Activated CD4-positive, alpha-beta memory T cell treated with anti-CD3 and anti-CD28 coated beads for 36 hours (primary cell): ENCODE measurements at regions not wholly inside any gene's neighbourhood (a gene's known extent, or its start where the extent isn't known, plus 50 kb on each side); places are given as distances from the start of the nearest gene placed in this dataset.

Experiments
- CTCF ChIA-PET: fragments of 350-600 bp; sonication (Branson Sonifier 250); formaldehyde crosslinking; loops from one replicate; lab custom pipeline; 2021; ENCODE audit warnings: antibody characterized with exemption, inconsistent platforms; lab: Charles Lee
- POLR2A ChIA-PET: fragments of 350-600 bp; sonication (Branson Sonifier 250); formaldehyde crosslinking; loops from one replicate; lab custom pipeline; 2021; ENCODE audit warnings: antibody characterized with exemption; lab: Charles Lee
- DNase-seq: peaks from one replicate; pipeline ENCODE4 v3.0.0-alpha.2; 2020
- H3K27ac Mint-ChIP-seq: one replicate; pipeline ENCODE4 v1.8.0; 2021; ENCODE audit warnings: mixed read lengths
- H3K27me3 Mint-ChIP-seq: one replicate; pipeline ENCODE4 v1.8.0; 2021; ENCODE audit warnings: mixed read lengths
- H3K36me3 Mint-ChIP-seq: one replicate; pipeline ENCODE4 v1.8.0; 2021; ENCODE audit warnings: mixed read lengths
- H3K4me1 Mint-ChIP-seq: one replicate; pipeline ENCODE4 v1.8.0; 2021; ENCODE audit warnings: low read depth, mixed read lengths
- H3K4me3 Mint-ChIP-seq: one replicate; pipeline ENCODE4 v1.8.0; 2021; ENCODE audit warnings: mild to moderate bottlenecking, mixed read lengths
- H3K9me3 Mint-ChIP-seq: one replicate; pipeline ENCODE4 v1.8.0; 2021; ENCODE audit warnings: mixed read lengths
- intact Hi-C: fragments of 100-400 bp; cut with micrococcal nuclease; formaldehyde crosslinking; loops from one replicate; pipeline ENCODE4 v1.15.1; 2023

DNA sequence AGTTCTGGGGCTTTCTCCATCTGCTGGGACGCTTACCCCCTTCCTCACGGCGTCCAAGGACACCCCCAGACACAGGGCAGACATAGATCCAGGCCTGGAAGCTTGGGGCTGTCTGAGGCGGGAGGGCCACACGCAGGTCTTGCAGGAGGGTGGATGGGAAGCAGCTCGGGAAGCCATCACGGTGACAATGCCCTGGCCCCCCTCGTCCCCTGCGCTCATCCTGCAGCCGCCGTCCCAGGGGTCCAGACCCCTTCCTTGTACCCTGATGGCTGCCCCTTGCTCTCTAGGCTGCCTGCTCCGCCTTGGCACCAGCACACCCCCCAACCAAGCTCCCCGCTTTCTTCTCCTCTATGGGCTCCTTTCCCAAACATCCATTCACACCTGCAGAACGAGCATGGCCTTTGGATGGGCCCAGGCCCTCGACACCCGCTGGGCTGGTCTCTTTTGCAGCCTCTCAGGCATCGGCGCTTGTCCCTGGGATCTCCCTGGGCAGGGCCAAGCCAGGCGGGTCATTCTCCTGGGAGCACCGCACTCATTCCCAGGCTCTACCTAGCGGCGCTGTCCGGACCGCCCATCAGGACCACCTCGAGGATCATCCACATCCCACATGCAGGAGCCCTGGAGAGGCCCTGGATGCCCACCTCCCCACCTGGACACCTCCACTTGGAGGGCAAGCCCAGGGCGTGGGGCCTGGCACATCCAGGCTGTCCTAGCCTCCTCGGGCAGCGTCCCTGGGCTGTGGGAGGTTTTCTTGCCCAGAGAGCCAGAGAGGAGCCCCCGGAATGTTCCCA is 274.9 kb downstream of the NDUFA10 start:
- Mint-ChIP-seq H3K4me3 (no peak overlapping the region), H3K36me3 (no peaks in the 10 kb centered on the region), H3K27ac (no peak overlapping the region), H3K4me1 (peaks cover 13% of the 10 kb centered on the region), H3K27me3 (no peaks in the 10 kb centered on the region), H3K9me3 (no peaks in the 10 kb centered on the region)
- ChIA-PET POLR2A (no interaction called here), CTCF (no interaction called here)
- DNase-seq = no peak
- intact Hi-C loops = no loop called here

DNA sequence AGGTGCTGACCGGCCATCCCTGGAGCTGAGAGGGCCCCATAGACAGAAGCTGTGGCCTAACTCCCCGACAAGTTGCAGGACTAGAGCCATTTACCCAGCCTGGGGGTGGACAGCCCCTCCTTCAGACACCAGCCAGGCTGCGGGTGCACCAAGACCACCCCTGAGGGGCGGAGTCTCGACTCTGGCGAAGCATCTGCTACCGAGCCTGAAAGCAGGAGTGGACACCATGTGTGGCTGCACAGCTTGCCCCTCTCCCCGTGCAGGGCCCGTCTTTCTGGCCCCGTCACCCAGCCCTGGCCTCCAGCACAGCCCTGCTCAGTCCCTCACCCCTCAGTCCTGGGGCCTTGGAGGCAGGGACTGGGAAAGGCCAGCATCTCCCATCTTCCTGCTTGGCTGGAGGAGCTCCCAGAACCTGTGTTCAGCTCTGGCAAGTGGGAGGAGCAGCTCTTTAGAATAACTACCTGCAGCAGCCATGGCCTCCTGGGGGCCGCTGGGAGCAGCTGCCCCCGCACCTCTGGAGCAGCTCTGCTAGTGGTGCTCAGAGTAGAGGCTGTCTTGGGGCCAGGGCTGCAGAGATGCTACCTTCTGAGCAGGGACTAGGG is 275.8 kb downstream of the NDUFA10 start:
- Mint-ChIP-seq H3K36me3 (no peaks in the 10 kb centered on the region), H3K27me3 (no peaks in the 10 kb centered on the region), H3K4me1 (peaks cover 13% of the 10 kb centered on the region), H3K9me3 (no peaks in the 10 kb centered on the region), H3K4me3 (no peak overlapping the region), H3K27ac (no peak overlapping the region)
- CTCF ChIA-PET = interaction anchor here (0.9 kb wide), 1 partner anchor 50 kb away, joined by 4 read pairs; no protein-coding TSS in a partner anchor
- intact Hi-C loops = no loop called here
- DNase-seq = no peak
- POLR2A ChIA-PET = no interaction called here

GRCh38 chr2:239748811-239749210 is 276.3 kb downstream of the NDUFA10 start:
- peaks cover 13% of the 10 kb centered on the region for H3K4me1 Mint-ChIP-seq
- CTCF ChIA-PET = interaction anchor here (0.9 kb wide), 1 partner anchor 50 kb away, joined by 4 read pairs; no protein-coding TSS in a partner anchor
- no peak for DNase-seq
- no peaks in the 10 kb centered on the region for H3K27me3 Mint-ChIP-seq
- H3K4me3 Mint-ChIP-seq = no peak overlapping the region
- POLR2A ChIA-PET = no interaction called here
- H3K36me3 Mint-ChIP-seq = no peaks in the 10 kb centered on the region
- no peaks in the 10 kb centered on the region for H3K9me3 Mint-ChIP-seq
- intact Hi-C loops = no loop called here
- H3K27ac Mint-ChIP-seq = no peak overlapping the region

DNA sequence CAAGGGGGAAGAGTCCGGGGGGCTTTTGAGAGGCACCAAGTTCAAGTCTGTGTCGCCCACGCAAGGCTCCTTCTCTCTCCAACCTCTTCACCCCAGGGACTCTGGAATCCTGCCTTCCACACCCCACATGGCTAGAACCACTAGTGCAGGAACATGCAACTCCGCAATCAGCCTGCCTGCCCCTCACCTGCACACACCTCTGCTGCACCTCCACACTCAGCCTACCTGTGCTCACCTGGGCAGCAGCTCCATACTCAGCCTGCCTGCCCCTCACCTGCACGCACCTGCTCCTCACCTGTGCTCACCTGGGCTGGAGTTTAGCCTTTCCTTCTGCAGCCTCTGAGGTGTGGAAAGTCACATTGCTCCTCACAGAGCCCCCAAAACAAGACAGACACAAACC is 277.4 kb downstream of the NDUFA10 start:
- ChIA-PET CTCF (no interaction called here), POLR2A (no interaction called here)
- H3K36me3 Mint-ChIP-seq = no peaks in the 10 kb centered on the region
- peaks cover 13% of the 10 kb centered on the region for H3K4me1 Mint-ChIP-seq
- no peak for DNase-seq
- H3K9me3 Mint-ChIP-seq = no peaks in the 10 kb centered on the region
- intact Hi-C loops = no loop called here
- H3K27ac Mint-ChIP-seq = no peak overlapping the region
- H3K4me3 Mint-ChIP-seq = no peak overlapping the region
- no peaks in the 10 kb centered on the region for H3K27me3 Mint-ChIP-seq

- intact Hi-C loops = no loop called here
- H3K4me3 Mint-ChIP-seq = no peak overlapping the region
- CTCF ChIA-PET = no interaction called here
- H3K27me3 Mint-ChIP-seq = no peaks in the 10 kb centered on the region
- peak overlapping the region; percentile 28 for H3K27ac Mint-ChIP-seq
- no peak for DNase-seq
- peaks cover 13% of the 10 kb centered on the region for H3K4me1 Mint-ChIP-seq
- H3K9me3 Mint-ChIP-seq = no peaks in the 10 kb centered on the region
- POLR2A ChIA-PET = no interaction called here
- H3K36me3 Mint-ChIP-seq = no peaks in the 10 kb centered on the region
Observed at GRCh38 chr2:239747274-239747673, 277.9 kb downstream of the NDUFA10 start.

GRCh38 chr2:239746559-239747246 is 278.4 kb downstream of the NDUFA10 start:
- Mint-ChIP-seq H3K27ac (peak overlapping the region; percentile 33), H3K36me3 (no peaks in the 10 kb centered on the region), H3K27me3 (no peaks in the 10 kb centered on the region), H3K9me3 (no peaks in the 10 kb centered on the region), H3K4me1 (peaks cover 7% of the 10 kb centered on the region), H3K4me3 (no peak overlapping the region)
- intact Hi-C loops = no loop called here
- DNase-seq = no peak
- POLR2A ChIA-PET = no interaction called here
- CTCF ChIA-PET = no interaction called here

GRCh38 chr2:239745386-239746227 is 279.5 kb downstream of the NDUFA10 start:
- Mint-ChIP-seq H3K27ac (no peak overlapping the region), H3K36me3 (no peaks in the 10 kb centered on the region), H3K4me1 (no peaks in the 10 kb centered on the region), H3K27me3 (no peaks in the 10 kb centered on the region), H3K9me3 (no peaks in the 10 kb centered on the region), H3K4me3 (no peak overlapping the region)
- intact Hi-C loops = no loop called here
- POLR2A ChIA-PET = no interaction called here
- no peak for DNase-seq
- CTCF ChIA-PET = no interaction called here

DNA sequence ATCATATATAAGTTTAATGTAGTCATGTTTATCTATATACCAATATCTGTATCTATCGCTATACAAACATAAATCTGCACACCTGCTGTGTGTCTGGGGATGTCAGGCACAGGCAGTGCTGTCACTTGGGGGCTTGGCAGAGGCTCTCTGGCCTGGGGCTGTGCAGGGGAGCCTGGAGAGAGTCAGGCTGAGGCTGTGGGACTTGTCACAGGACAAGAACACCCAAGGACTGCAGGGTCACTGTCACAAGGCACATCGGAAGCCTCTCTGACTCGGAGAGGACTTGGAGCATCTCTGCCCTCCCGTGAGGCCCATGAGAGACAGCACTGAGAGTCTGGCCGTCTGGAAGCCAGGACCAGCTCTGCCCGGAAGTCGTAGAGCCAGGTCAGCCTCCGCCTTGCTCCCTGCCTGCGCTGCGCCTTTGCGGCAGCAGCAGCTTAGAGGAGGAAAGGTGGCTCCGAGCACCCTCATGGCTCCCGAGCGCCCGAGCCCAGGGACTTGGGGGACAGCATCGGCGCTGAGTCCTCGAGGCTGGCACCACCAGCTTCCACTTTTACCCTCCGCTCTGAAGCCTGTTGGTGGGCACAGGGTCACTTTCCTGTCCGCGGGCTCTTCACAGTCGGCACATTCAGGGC is 280.3 kb downstream of the NDUFA10 start:
- no peaks in the 10 kb centered on the region for H3K9me3 Mint-ChIP-seq
- H3K27ac Mint-ChIP-seq = no peak overlapping the region
- no peak overlapping the region for H3K4me3 Mint-ChIP-seq
- intact Hi-C loops = no loop called here
- CTCF ChIA-PET = no interaction called here
- H3K4me1 Mint-ChIP-seq = no peaks in the 10 kb centered on the region
- H3K27me3 Mint-ChIP-seq = no peaks in the 10 kb centered on the region
- DNase-seq = no peak
- POLR2A ChIA-PET = no interaction called here
- no peaks in the 10 kb centered on the region for H3K36me3 Mint-ChIP-seq

GRCh38 chr2:239743206-239743605 is 281.9 kb downstream of the NDUFA10 start:
- CTCF ChIA-PET = no interaction called here
- POLR2A ChIA-PET = no interaction called here
- H3K36me3 Mint-ChIP-seq = no peaks in the 10 kb centered on the region
- no peak overlapping the region for H3K27ac Mint-ChIP-seq
- intact Hi-C loops = no loop called here
- H3K4me1 Mint-ChIP-seq = no peaks in the 10 kb centered on the region
- no peak overlapping the region for H3K4me3 Mint-ChIP-seq
- no peaks in the 10 kb centered on the region for H3K9me3 Mint-ChIP-seq
- DNase-seq = no peak
- no peaks in the 10 kb centered on the region for H3K27me3 Mint-ChIP-seq

DNA sequence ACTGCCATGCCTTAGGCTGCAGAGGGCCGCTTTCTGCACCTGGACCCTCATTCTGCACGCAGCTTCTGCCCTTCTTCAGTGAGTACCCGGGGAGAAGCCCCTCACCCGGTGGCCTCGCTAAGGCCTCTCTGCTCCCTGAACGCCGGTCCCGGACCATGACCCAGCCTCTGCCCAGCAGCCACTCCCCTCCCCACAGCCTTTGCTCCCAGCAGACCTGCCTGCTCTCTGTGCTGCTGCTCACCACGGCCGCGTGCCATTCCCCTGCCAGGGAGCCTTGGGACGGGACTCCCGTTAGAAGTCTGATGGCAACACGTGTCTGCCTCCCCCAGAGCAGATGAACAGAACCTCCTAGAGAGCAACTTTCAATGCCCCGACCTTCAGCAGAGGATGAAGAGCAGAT is 282.8 kb downstream of the NDUFA10 start:
- Mint-ChIP-seq H3K27ac (no peak overlapping the region), H3K36me3 (no peaks in the 10 kb centered on the region), H3K4me1 (no peaks in the 10 kb centered on the region), H3K27me3 (no peaks in the 10 kb centered on the region), H3K4me3 (no peak overlapping the region), H3K9me3 (no peaks in the 10 kb centered on the region)
- DNase-seq = no peak
- ChIA-PET CTCF (no interaction called here), POLR2A (no interaction called here)
- intact Hi-C loops = no loop called here

DNA sequence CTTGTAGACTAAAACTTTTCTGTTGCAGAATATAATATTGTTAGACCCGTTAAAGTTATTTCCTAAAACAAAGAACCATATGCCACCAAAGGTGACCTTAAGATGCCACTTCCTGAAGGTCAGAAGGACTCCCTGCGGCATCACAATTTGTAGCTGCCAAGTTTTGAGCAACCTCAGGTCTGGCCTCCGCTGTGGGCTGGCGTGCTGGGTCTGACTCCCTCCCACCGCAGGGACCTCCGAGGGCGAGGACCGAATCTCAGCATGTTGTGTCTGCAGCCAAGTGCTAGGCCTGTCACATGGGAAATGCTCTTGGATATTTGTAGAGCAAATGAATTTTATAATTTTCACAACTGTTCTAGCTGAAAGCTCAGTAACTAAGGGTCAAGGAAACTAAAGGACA is 285.9 kb downstream of the NDUFA10 start:
- no peak overlapping the region for H3K4me3 Mint-ChIP-seq
- H3K4me1 Mint-ChIP-seq = no peaks in the 10 kb centered on the region
- DNase-seq = no peak
- peaks cover 1% of the 10 kb centered on the region for H3K9me3 Mint-ChIP-seq
- POLR2A ChIA-PET = no interaction called here
- CTCF ChIA-PET = no interaction called here
- intact Hi-C loops = no loop called here
- no peaks in the 10 kb centered on the region for H3K27me3 Mint-ChIP-seq
- H3K27ac Mint-ChIP-seq = no peak overlapping the region
- H3K36me3 Mint-ChIP-seq = no peaks in the 10 kb centered on the region

DNA sequence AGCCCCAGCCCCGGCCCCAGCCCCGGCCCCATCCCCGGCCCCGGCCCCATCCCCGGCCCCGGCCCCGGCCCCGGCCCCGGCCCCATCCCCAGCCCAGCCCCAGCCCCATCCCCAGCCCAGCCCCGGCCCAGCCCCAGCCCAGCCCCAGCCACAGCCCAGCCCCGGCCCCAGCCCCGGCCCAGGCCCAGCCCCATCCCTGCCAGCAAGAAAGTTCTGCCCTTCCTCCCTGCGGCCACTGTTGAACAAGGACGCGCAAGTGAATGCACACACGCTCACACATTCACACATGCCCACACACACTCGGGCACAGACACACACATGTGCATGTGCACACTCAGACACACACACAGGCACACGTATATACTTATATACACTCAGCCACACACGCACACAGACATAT is 287.0 kb downstream of the NDUFA10 start:
- CTCF ChIA-PET = no interaction called here
- Mint-ChIP-seq H3K27me3 (no peaks in the 10 kb centered on the region), H3K27ac (no peak overlapping the region), H3K4me1 (no peaks in the 10 kb centered on the region), H3K36me3 (no peaks in the 10 kb centered on the region), H3K4me3 (no peak overlapping the region), H3K9me3 (peaks cover 6% of the 10 kb centered on the region)
- DNase-seq = no peak
- intact Hi-C loops = no loop called here
- POLR2A ChIA-PET = no interaction called here
